ENCODE measurements at regions not wholly inside any gene's neighbourhood (a gene's known extent, or its start where the extent isn't known, plus 50 kb on each side); places are given as distances from the start of the nearest gene placed in this dataset.

GRCh38 chr13:57874530-57874929, 243.0 kb downstream of the PCDH17 start:
- H3K4me3 ChIP-seq (replicated peaks; ENCODE audit: insufficient read depth, low read length), result no peak overlapping the region

DNA sequence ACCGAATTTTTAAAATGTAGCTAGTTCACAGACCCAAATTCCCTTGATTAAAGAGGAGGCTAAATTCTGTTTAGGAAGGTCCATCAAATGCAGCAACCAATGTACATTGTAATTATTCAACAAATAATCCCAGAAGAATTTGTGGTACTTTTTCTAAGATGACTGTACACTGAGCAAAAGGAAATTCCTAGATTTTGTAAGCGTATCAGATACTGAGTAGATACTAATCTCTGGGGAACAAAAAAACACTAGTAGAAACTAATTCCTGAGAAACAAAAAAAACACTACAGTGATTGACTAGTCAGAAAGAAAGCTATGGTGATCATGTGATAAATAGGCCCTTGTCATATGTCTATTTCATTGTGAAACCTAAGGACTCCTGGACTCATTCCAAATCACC, 246.1 kb downstream of the PCDH17 start:
- DNase-seq (ENCODE audit: low read depth in 1 of 2, low spot score in 1 of 2), result no peak
- no peak overlapping the region for H3K27ac ChIP-seq (replicated peaks)
- no peaks in the 10 kb centered on the region for H3K27me3 ChIP-seq (ENCODE audit: insufficient read depth, poor library complexity, severe bottlenecking)
- H3K4me3 ChIP-seq (replicated peaks; ENCODE audit: insufficient read depth, low read length), result no peak overlapping the region
- no peak for TF ChIP-seq SPI1 (IDR thresholded peaks at IDR 0.05; ENCODE audit: borderline replicate concordance, low read depth)
- TF ChIP-seq CTCF (IDR thresholded peaks at IDR 0.05; ENCODE audit: insufficient read depth, low read length), result no peak
- TF ChIP-seq GABPA (IDR thresholded peaks at IDR 0.05; ENCODE audit: low read depth), result no peak
- no peak for TF ChIP-seq POLR2AphosphoS5 (IDR thresholded peaks at IDR 0.05; ENCODE audit: low read depth)
- TF ChIP-seq, protein P1, sequence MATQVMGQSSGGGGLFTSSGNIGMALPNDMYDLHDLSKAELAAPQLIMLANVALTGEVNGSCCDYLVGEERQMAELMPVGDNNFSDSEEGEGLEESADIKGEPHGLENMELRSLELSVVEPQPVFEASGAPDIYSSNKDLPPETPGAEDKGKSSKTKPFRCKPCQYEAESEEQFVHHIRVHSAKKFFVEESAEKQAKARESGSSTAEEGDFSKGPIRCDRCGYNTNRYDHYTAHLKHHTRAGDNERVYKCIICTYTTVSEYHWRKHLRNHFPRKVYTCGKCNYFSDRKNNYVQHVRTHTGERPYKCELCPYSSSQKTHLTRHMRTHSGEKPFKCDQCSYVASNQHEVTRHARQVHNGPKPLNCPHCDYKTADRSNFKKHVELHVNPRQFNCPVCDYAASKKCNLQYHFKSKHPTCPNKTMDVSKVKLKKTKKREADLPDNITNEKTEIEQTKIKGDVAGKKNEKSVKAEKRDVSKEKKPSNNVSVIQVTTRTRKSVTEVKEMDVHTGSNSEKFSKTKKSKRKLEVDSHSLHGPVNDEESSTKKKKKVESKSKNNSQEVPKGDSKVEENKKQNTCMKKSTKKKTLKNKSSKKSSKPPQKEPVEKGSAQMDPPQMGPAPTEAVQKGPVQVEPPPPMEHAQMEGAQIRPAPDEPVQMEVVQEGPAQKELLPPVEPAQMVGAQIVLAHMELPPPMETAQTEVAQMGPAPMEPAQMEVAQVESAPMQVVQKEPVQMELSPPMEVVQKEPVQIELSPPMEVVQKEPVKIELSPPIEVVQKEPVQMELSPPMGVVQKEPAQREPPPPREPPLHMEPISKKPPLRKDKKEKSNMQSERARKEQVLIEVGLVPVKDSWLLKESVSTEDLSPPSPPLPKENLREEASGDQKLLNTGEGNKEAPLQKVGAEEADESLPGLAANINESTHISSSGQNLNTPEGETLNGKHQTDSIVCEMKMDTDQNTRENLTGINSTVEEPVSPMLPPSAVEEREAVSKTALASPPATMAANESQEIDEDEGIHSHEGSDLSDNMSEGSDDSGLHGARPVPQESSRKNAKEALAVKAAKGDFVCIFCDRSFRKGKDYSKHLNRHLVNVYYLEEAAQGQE (IDR thresholded peaks at IDR 0.05; ENCODE audit: insufficient replicate concordance, low read depth), result no peak

More at GRCh38 chr13:57874530-57874929, 243.0 kb downstream of the PCDH17 start:
- H3K27ac ChIP-seq (replicated peaks), result no peak overlapping the region
- no peak for DNase-seq (ENCODE audit: low read depth in 1 of 2, low spot score in 1 of 2)
- no peaks in the 10 kb centered on the region for H3K27me3 ChIP-seq (ENCODE audit: insufficient read depth, poor library complexity, severe bottlenecking)
- TF ChIP-seq CTCF (IDR thresholded peaks at IDR 0.05; ENCODE audit: insufficient read depth, low read length), result no peak
- TF ChIP-seq POLR2AphosphoS5 (IDR thresholded peaks at IDR 0.05; ENCODE audit: low read depth), result no peak
- TF ChIP-seq GABPA (IDR thresholded peaks at IDR 0.05; ENCODE audit: low read depth), result no peak
- no peak for TF ChIP-seq SPI1 (IDR thresholded peaks at IDR 0.05; ENCODE audit: borderline replicate concordance, low read depth)
- TF ChIP-seq, protein P1 (IDR thresholded peaks at IDR 0.05; ENCODE audit: insufficient replicate concordance, low read depth), result no peak

DNA sequence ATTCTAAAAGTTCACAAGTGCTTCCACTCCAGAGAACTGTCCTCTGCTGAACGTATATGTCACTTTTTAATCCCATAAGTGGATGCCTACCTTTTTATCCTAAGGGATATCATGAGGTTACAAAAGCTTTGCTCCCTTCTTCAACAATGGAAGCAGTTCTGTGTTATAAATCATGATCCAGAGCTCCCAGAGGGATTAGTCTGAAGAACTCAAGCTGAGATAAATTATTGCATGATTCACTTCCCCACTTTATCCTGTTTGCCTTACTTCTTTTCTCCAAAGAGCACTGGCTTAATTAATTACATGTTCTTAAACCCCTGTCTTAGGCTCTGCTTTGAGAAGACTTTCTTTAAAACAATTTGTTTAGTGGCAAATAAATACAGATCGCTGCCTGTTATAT, 246.7 kb downstream of the PCDH17 start:
- Histone ChIP-seq H3K27me3 (ENCODE audit: insufficient read depth, poor library complexity, severe bottlenecking) (no peaks in the 10 kb centered on the region), H3K27ac (replicated peaks) (no peak overlapping the region), H3K4me3 (replicated peaks; ENCODE audit: insufficient read depth, low read length) (no peak overlapping the region)
- DNase-seq (ENCODE audit: low read depth in 1 of 2, low spot score in 1 of 2), result no peak
- no peak for TF ChIP-seq POLR2AphosphoS5 (IDR thresholded peaks at IDR 0.05; ENCODE audit: low read depth)

- Histone ChIP-seq H3K27ac (replicated peaks) (no peak overlapping the region), H3K27me3 (ENCODE audit: insufficient read depth, poor library complexity, severe bottlenecking) (no peaks in the 10 kb centered on the region), H3K4me3 (replicated peaks; ENCODE audit: insufficient read depth, low read length) (no peak overlapping the region)
- no peak for TF ChIP-seq POLR2AphosphoS5 (IDR thresholded peaks at IDR 0.05; ENCODE audit: low read depth)
- no peak for TF ChIP-seq CTCF (IDR thresholded peaks at IDR 0.05; ENCODE audit: insufficient read depth, low read length)
- TF ChIP-seq, protein P1 (IDR thresholded peaks at IDR 0.05; ENCODE audit: insufficient replicate concordance, low read depth), result no peak
- TF ChIP-seq GABPA (IDR thresholded peaks at IDR 0.05; ENCODE audit: low read depth), result no peak
- TF ChIP-seq SPI1 (IDR thresholded peaks at IDR 0.05; ENCODE audit: borderline replicate concordance, low read depth), result no peak
- DNase-seq (ENCODE audit: low read depth in 1 of 2, low spot score in 1 of 2), result no peak
Measured at GRCh38 chr13:57897225-57897624, 265.7 kb downstream of the PCDH17 start.

Measured in HL-60 (cell line).